Body of pancreas (tissue), 4 donors: ENCODE measurements at regions not wholly inside any gene's neighbourhood (a gene's known extent, or its start where the extent isn't known, plus 50 kb on each side); places are given as distances from the start of the nearest gene placed in this dataset.

Source experiments
- ATAC-seq: fragments of 150-250 bp; one replicate; pipeline ENCODE4 v1.9.1; 2016
- DNase-seq, 4 donors: peaks; one replicate each; pipeline ENCODE4 v3.0.0-alpha.2; 2019
- H3K27ac ChIP-seq, 4 donors: fragments of 200-600 bp; sonication (generic); 1 replicate in 3 of 4; 2 replicates in 1 of 4; pipeline versions ENCODE4 v1.5.1 to v1.6.1; 2016 to 2019; ENCODE audit warnings: mild to moderate bottlenecking in 1 of 4, mixed read lengths in 1 of 4, moderate library complexity in 1 of 4
- H3K27me3 ChIP-seq, 2 donors: fragments of 200-600 bp; sonication (generic); one replicate each; pipeline ENCODE4 v1.6.0; 2016; ENCODE audit warnings: mild to moderate bottlenecking in 1 of 2
- H3K36me3 ChIP-seq, 2 donors: fragments of 200-600 bp; sonication (generic); replicated peaks in 1 of 2; 2 replicates each; pipeline ENCODE4 v1.5.1; 2016; ENCODE audit warnings: low read depth in 2 of 2; ENCODE audit not compliant: insufficient read depth in 1 of 2
- H3K4me1 ChIP-seq: fragments of 200-600 bp; sonication (generic); one replicate; pipeline ENCODE4 v1.6.0; 2016
- H3K4me3 ChIP-seq, 2 donors: fragments of 200-600 bp; sonication (generic); 1 replicate in 1 of 2; 2 replicates in 1 of 2; pipeline ENCODE4 v1.5.1; 2016 to 2019
- H3K9me3 ChIP-seq, 3 donors: fragments of 200-600 bp; sonication (generic); 1 replicate in 2 of 3; 2 replicates in 1 of 3; pipeline ENCODE4 v1.5.1; 2016
- POLR2A ChIP-seq, 3 donors: fragments of 450-650 bp; IDR thresholded peaks; one replicate each; pipeline ENCODE4 v1.6.1; 2016; ENCODE audit warnings: antibody characterized with exemption in 3 of 3, mild to moderate bottlenecking in 2 of 3
- WGBS, 2 donors: methylation state at CpG; one replicate each; pipeline ENCODE4 v1.1.5; 2017; 5-methylcytosine and 5-hydroxymethylcytosine counted together
- intact Hi-C: fragments of 100-400 bp; cut with DNase I; formaldehyde crosslinking; loops from one replicate; pipeline ENCODE4 v1.15.1; 2023
- TF ChIP-seq, protein P1 (sequence below), 7 experiments: fragments of 450-650 bp in 4 of 7; fragments of 200-600 bp in 3 of 7; sonication (generic) in 3 of 7; IDR thresholded peaks; one replicate each; pipeline ENCODE4 v1.5.1; 2016 to 2019; ENCODE audit warnings: antibody characterized with exemption in 7 of 7

DNA sequence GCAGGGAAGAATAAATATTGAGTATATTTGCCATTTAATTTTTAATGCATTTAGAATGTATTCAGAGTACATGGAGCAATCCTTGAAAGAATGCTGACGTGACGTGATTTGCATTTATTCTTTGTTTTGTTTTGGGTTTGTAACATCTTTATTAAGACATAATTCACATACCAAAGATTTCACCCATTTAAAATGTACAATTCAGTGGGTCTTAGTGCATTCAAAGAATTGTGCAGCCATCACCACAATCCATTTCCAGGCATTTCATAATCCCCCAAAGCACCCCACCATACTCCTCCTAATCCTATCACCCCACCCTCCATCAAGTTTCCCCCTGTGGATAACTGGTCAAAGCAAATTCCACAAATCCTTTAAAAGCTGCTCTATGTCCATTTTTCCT, 87.4 kb downstream of the FAM9B start:
- ATAC-seq (no peak), DNase-seq (no peak)
- TF ChIP-seq, protein P1, sequence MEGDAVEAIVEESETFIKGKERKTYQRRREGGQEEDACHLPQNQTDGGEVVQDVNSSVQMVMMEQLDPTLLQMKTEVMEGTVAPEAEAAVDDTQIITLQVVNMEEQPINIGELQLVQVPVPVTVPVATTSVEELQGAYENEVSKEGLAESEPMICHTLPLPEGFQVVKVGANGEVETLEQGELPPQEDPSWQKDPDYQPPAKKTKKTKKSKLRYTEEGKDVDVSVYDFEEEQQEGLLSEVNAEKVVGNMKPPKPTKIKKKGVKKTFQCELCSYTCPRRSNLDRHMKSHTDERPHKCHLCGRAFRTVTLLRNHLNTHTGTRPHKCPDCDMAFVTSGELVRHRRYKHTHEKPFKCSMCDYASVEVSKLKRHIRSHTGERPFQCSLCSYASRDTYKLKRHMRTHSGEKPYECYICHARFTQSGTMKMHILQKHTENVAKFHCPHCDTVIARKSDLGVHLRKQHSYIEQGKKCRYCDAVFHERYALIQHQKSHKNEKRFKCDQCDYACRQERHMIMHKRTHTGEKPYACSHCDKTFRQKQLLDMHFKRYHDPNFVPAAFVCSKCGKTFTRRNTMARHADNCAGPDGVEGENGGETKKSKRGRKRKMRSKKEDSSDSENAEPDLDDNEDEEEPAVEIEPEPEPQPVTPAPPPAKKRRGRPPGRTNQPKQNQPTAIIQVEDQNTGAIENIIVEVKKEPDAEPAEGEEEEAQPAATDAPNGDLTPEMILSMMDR (IDR thresholded peaks at IDR 0.05) = no peak
- TF ChIP-seq POLR2A (IDR thresholded peaks at IDR 0.05) = no peak
- Histone ChIP-seq H3K4me3 (no peak overlapping the region), H3K4me1 (no peaks in the 10 kb centered on the region), H3K36me3 (no peaks in the 10 kb centered on the region), H3K9me3 (no peaks in the 10 kb centered on the region), H3K27ac (no peak overlapping the region), H3K27me3 (no peaks in the 10 kb centered on the region)
- WGBS, 2 donors = 65 to 77% methylated on average over 2 of the region's 2 CpGs
- intact Hi-C loops = no loop called here

DNA sequence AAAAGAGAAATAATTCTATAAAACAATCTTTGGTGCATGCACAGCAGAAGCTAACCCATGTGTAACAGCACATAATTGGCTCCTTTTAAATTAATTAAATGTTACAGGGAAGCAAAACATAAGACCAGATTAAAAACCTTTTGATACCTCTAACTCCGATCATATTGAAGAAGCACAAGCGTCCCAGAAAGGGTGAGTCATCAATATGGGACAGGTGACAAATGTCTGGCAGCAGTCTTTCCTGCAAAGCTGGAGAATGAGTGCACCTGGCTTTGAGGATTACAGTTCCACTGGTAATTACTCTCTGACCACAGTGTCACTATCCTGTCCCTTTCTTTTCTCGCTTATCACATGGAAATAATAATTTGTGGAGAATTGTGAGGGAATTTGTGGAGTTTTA, 94.6 kb downstream of the FAM9B start:
- intact Hi-C loops = no loop called here
- H3K27me3 ChIP-seq = no peaks in the 10 kb centered on the region
- no peak for TF ChIP-seq POLR2A (IDR thresholded peaks at IDR 0.05)
- TF ChIP-seq, protein P1 (IDR thresholded peaks at IDR 0.05) = no peak

DNA sequence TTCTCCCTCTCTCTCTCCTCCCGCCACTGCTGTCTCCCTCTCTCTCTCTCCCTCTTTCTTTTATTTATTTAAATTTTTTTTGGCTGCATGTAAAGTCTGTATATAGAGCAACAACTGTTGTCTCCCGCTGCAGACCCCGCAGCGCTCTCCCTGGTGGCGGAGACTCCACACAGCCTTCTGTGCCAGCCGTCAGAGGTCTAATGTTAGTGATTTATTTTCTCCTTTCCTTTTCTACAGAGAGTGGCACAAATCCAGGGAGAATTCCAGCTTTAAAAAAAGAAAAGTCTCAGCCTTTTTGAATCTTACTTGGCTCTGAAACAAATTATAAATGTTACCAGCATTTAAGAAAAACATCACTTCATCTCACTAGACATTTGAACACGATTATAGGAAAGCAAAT, 106.2 kb downstream of the FAM9B start:
- DNase-seq = no peak

More for the DNA sequence above, 94.6 kb downstream of the FAM9B start:
- H3K36me3 ChIP-seq = no peaks in the 10 kb centered on the region
- DNase-seq (no peak), ATAC-seq (no peak)
- 34 to 50% methylated on average over 3 of the region's 3 CpGs for WGBS, 2 donors
- H3K27ac ChIP-seq = no peak overlapping the region
- H3K4me1 ChIP-seq = no peaks in the 10 kb centered on the region
- H3K4me3 ChIP-seq = no peak overlapping the region
- no peaks in the 10 kb centered on the region for H3K9me3 ChIP-seq

DNA sequence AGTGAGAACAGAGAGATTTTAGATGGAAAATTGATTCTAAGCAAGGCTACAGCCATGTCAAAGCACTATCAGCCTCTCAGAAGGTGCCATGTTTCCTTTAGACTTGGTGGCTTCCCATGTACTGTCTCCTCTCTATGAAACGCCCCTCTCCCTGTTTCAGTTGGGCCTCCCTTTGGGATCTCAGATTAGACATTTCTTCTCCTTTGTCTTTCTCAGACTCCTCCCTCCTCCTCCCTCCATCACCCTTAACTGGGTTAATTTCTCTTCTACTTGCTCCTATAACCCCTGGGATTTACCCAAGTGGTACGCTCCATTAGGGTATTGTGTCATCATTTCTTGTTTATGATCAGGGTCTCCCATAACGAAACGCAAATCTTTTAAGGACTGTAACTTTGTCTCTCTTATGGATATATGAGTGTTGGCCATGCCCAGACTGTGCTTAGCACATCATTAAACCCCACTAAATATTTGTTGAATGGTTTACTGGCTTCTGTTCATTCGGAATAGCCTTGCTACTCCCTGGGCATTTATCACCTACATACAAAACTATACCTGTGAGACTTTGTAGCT, 106.8 kb downstream of the FAM9B start:
- intact Hi-C loops = no loop called here
- no peaks in the 10 kb centered on the region for H3K4me1 ChIP-seq

More for the DNA sequence above, 106.2 kb downstream of the FAM9B start:
- ATAC-seq = no peak
- H3K4me1 ChIP-seq = no peaks in the 10 kb centered on the region
- no peaks in the 10 kb centered on the region for H3K36me3 ChIP-seq
- 61 to 76% methylated on average over 7 of the region's 7 CpGs for WGBS, 2 donors
- no peak overlapping the region for H3K27ac ChIP-seq
- H3K9me3 ChIP-seq = no peaks in the 10 kb centered on the region
- intact Hi-C loops = no loop called here
- no peak overlapping the region for H3K4me3 ChIP-seq
- TF ChIP-seq, protein P1 (IDR thresholded peaks at IDR 0.05) = no peak
- no peak for TF ChIP-seq POLR2A (IDR thresholded peaks at IDR 0.05)
- H3K27me3 ChIP-seq = no peaks in the 10 kb centered on the region

DNA sequence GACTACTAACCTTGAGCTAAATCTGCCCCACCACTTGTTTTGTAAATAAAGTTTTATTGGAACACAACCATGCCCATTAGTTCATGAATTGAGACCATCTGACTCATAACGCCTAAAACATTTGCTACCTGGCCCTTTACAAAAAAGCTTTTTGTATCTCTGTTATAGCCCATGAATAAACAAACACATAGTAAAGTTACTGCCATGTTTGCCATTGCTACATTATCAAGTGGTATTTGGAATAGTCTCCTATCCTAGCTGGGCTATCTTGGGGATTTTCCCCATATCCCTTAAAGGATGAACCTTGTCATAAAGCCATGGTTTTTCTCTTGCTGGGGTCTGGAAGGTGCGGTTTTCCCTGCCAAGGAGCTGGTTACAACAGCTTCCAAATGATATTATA, 112.3 kb downstream of the FAM9B start:
- intact Hi-C loops = no loop called here
- H3K36me3 ChIP-seq = no peaks in the 10 kb centered on the region
- H3K9me3 ChIP-seq = no peaks in the 10 kb centered on the region
- no peaks in the 10 kb centered on the region for H3K27me3 ChIP-seq
- TF ChIP-seq, protein P1 (IDR thresholded peaks at IDR 0.05) = no peak
- no peak for TF ChIP-seq POLR2A (IDR thresholded peaks at IDR 0.05)
- no peak overlapping the region for H3K27ac ChIP-seq
- no peaks in the 10 kb centered on the region for H3K4me1 ChIP-seq
- 59 to 66% methylated on average over 2 of the region's 2 CpGs for WGBS, 2 donors
- DNase-seq (no peak), ATAC-seq (no peak)
- H3K4me3 ChIP-seq = no peak overlapping the region

More for the DNA sequence above, 106.8 kb downstream of the FAM9B start:
- TF ChIP-seq POLR2A (IDR thresholded peaks at IDR 0.05) = no peak
- TF ChIP-seq, protein P1 (IDR thresholded peaks at IDR 0.05) = no peak
- DNase-seq = no peak
- no peaks in the 10 kb centered on the region for H3K27me3 ChIP-seq
- H3K27ac ChIP-seq = no peak overlapping the region
- ATAC-seq = no peak
- WGBS, 2 donors = 60 to 63% methylated on average over 5 of the region's 5 CpGs
- no peaks in the 10 kb centered on the region for H3K9me3 ChIP-seq
- H3K36me3 ChIP-seq = no peaks in the 10 kb centered on the region
- H3K4me3 ChIP-seq = no peak overlapping the region
